ENCODE measurements at regions not wholly inside any gene's neighbourhood (a gene's known extent, or its start where the extent isn't known, plus 50 kb on each side); places are given as distances from the start of the nearest gene placed in this dataset.

DNA sequence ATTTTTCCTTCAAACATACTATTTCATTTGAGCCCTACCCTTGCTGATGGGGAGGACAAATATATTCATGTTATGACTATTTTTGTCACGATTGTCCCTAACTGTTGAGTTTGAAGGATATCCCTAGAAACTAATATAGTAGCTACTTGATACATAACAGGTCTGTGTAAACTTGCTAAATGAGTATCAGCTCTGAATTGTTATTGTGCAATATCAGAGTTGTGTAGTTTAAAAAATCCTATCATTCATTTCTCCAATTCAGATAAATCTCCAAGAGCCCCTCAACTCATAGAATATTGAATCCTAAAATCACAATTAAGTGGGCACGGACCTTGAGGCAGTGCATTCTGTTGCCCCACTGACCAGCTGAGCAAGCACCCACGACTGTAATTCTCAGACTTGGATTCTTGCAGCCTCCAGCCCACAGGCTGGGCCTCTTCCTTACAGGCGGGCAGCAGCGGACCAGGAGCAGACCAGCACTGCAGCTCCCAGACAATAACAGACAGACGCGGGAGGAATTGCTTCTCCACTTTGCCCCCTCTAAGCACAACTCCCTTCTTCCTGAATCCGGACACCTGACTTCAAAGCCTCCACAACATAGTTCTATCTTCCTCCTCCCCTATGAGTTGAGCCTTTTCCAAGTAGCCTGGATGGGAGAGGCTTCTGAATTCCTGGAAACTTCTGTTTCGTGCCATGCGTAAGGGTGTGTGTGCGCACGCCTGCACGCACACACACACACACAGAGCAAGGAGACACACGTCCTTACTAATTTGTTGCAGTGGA is 337.6 kb upstream of the ARGLU1 start:
- no peak for DNase-seq

DNA sequence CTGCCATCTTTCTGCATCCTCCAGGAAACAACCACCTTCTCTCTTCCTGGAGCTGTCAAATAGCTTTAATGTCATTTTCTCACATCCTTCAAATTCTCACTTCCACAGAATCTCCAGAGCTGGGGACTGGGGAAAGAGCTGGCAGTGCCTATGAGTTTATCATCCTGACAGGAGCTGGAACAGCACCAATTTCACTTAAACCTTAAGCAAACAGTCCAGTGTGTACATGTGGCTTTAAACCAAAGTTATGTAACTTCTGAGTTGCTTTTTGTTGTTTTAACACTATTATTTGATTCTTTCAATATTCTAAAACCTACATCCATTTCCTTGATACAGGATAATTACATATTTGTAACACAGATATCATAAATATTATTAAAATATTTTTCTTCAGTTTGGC is 331.5 kb upstream of the ARGLU1 start:
- DNase-seq: no peak

DNA sequence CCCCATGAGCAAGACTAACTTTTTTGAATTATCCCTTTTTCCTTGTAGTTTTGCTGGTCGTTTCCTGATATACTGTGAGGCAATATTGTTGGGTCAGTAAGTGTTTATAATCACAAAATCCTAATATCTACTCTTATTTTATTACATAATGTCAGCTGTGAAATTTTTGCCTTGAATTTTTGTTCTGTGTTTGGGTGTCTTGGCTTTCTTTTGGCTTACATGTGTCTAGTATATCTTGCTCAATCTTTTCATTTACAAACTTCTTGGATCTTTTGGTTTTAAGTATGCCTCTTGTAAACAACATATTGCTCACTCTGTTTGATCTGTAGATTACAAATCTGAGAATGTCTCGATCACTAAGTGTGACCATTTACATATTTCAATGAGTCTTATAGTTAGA is 330.3 kb upstream of the ARGLU1 start:
- DNase-seq: no peak

DNA sequence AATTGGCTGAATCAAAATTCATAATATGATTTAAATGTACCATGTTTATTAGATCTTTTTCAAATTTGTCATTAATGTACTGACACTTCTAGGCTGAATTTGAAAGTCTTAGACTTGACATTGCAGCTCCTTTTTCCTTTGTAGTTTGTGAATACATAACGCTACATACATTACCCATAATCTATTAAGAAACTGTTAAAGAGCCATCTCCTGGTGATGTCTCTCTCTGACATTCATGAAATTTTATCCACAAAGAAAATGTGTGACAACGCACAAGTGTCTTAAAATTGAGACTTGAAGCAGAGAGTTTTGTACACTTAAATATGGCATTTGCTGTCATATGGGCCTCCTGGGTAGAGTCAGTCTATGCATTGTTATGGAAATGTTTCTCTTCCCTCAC is 320.2 kb upstream of the ARGLU1 start:
- DNase-seq: no peak

DNA sequence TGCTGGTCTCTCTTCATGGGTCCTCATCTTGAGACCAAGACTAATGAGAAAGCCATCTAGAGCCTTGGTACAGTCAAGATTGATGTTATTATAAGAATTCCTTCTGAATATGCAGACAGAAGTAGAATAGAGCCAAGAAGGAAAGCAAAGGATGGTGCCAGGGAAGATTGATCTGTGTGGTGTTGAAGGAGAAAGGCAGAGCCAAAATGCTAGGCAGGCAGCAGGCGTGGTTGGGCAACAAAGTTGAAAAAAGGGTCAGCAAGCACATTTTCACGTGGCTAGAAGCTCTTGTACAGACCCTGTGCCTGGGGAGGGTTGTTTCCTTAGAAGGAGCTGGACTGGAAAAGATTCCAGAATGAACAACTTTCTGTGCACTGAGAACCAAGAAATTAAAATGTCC is 319.7 kb upstream of the ARGLU1 start:
- no peak for DNase-seq

DNA sequence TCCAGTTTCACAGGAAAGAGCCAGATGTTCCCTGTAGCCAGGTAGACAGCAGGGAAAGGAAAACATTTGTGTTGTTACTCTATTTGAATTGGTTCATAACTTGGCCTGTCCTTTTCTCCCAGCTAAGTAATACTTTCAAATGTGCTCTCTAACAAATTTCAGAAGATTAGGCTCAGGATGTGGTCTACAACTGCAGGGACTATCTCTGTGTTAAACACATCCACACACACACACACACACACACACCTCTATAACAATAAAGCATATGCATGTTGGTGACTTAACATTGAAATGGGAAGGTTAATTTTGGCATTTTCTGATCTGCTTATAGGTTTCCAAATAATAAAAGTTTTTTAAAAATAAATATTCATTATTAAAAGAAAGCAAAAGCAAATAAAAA is 316.0 kb upstream of the ARGLU1 start:
- no peak for DNase-seq

DNA sequence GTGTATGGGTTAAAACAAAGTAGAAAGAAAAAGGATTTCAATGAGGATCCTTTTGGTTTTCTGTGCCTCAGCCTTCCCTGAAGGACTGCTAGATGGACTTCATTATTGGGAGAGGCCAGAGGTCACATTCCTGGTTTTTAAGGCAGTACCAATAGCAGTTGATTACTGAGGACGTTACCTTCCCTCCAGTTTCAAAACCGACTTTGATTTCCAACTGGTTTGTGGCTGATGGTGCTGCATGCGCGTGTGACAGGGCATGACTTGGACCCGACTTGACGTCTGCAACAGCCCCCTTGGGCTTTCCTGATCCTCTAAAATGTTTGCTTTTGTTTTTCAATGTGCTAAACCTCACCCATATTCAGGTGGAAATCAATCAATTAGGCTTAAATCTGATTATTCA is 314.3 kb upstream of the ARGLU1 start:
- DNase-seq: no peak

DNA sequence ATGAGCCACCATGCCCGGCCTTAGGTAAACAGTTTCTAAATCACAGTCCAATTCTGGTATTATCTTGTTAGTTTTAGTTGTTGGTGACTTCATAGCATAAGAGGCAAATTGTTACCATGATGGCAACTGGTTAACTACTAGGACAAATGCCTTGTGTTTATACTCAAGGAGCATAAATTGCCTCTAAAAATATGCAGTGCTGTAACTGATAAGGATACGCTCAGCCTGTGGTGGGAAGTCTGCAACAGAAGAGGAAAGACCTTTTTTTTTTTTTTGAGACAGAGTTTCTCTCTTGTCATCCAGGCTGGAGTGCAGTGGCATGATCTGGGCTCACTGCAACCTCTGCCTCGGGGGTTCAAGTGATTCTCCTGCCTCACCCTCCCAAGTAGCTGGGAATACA is 311.9 kb upstream of the ARGLU1 start:
- DNase-seq: no peak

DNA sequence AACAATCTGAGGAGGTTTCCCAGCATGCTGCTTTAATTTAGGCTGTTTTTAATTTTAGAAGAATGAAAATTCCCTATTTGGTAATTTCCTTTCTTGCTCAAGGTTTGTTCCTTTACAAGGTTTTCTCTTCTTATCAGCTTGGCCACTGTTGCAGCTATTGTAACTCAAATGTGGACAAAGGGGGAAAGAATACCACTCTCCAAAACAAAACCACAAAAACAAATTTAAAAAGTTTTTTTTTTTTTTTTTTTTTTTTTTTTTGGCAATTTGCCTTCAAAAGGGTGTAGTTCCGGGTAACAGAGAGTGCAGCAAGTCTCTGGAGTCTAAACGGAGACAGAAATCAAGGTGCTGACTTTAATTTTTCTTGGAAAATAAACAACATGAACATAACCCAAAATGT is 306.4 kb upstream of the ARGLU1 start:
- no peak for DNase-seq

DNA sequence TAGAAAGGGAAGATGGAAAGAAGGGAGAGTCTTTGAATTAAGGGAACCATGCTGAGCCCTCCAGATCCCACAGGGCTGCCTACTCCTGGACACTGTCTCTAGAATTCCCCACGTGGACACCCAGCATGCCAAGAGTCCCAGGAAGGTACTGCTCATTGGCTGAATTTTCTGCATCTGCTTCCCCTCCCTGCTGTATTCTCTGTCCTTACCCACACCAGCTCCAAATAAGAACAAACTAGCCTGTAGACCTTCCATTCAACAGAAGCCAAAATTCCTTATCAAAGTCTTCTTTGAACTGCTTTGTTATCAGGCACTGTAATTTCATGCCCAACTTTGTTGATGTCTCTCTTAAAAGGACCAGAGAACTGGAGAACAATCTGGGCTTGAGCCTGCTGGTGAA is 305.9 kb upstream of the ARGLU1 start:
- DNase-seq: no peak

DNA sequence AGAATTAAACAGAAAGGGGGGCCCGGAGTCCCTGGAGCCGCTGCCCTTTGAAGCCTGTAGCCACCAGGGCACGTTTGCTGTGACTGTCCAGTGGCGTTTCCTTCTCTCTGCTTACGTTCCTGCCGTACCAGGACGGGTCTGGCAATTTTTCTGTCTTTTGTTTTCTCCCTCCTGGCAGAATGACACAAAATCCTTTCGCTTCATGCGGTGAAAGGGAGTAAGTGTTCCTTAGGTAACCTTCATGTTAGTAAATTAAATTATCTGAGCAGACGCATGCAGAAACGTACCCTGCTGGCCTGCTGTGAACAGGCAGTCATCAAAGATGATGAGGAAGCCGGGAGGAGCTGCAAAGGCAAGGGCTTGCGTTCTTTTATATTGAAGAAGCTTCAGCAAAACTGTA is 299.3 kb upstream of the ARGLU1 start:
- DNase-seq: no peak

DNA sequence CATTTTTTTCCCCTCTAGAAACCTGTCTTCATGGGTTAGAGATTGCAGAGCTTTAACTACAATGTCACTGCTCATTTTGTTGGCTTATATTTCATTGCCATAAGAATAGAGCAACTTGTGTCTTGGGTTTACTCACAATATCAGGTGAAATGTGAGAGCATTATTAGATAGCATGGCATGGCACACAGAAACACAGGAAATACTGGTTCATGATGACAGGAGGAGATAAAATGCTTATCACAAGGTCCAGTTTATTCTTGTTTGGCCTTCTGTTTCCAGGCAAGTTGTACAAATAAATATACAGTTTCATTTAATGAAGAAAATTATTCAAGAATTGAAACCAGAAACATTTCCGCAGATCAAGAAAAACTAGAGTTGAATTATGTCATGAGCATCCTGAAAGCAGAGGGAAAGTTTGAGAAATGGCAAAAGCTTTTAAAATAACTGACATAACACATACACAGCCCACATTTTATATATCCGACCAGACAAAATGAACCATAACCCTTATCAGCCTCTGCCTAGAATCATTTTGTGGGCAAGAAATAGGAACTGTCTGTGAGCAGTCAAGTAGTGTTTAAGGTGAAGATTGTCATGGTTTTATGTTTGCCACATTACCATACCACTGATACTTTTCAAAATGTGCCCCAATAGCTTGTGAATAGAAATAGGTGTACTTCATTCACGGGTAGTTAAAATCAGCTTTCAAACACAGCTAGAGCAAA is 297.9 kb upstream of the ARGLU1 start:
- no peak for DNase-seq

DNA sequence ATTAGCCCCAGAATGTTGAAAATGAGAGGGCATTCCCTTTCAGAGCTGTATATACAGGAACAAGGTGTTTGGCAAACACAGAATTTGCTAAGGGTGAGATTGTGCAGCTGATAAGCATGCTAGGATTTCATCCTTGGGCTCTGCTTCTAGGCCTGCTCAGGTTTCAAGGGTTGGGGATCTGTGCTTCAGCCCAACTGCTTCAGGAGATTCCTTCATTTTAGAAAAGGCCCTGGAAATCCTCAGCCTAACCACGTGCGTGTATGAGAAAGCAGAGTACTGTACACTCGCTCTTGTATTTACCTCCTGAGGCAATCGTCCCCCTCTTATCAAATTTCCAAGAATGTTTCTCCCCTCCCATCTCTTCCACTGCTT is 291.6 kb upstream of the ARGLU1 start:
- no peak for DNase-seq

DNA sequence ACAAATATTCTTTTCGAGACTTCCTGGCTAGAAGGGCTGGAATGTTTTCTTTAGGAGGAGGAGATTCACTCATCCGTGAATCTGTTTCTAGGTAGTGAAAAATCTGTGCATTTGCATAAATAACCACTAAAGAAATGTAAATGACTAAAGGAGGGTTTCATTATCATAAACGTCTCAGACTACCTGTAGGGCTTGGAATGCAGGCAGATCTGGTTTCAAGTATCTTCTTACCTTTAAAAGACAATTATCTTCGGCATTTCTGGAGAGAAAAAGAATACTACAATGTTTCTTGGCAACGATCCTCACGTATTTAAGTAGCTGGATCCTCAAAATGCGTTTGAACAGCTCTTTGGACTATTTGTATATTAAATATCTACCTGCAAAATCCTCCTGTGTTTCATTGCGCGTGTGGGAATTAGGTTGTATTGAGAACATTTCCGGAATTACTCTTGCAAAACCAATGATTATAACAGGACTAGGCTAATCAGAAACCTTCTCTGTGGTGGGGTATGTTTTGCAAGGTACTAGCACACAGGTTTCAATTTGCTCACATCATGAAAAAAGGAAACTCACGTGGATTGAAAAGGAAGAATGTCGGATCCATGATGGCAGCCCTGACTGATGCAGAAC is 291.1 kb upstream of the ARGLU1 start:
- no peak for DNase-seq

DNA sequence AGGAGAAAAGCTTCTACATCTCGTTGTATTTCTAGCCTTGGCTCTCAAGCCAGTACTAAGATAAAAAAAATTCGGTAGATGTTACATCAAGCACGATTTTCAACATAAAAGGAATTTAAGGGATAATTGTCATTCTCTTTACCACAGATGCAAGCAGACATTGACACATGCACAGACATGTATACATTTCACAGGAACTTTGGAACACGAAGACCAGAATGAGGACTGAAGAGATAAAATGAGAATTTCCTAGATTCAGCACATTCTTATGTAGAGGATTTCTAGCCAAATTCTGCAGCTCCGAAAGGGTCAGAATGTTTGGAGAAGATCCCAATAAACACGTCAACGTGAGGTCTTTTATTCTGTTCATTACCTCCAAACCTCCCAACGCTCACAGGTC is 284.5 kb upstream of the ARGLU1 start:
- no peak for DNase-seq

DNA sequence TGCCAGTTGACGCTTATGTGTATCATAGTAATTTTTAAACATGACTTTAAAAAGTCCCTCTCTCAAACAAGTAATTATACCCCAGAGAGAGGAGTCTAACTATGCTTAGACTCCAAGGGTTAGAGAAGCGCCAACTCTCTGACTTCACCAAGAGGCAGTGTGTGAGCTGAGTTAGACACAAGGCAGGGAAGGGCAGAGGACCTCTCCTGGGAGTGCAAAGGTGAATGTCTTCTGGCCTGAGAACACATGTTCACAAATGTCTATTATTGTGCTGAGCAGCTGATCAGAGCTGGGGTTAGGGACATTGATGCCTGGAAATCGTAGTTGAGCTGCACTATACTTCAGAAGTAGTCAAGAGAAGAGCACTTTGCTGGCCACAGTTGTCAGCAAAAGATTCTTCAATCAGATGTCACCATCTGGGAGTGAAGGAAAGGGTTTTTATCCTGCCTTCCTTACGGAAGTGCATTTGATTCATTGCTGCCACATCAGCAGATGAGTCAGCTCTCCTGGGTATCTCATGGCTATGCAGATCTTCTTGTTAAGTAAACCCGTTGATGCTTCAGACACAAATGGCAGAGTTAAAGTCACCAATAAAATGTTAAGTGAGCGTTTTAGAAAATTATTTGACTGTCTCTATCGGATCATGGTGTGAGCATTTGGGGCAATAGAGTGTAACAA is 283.2 kb upstream of the ARGLU1 start:
- DNase-seq: no peak

DNA sequence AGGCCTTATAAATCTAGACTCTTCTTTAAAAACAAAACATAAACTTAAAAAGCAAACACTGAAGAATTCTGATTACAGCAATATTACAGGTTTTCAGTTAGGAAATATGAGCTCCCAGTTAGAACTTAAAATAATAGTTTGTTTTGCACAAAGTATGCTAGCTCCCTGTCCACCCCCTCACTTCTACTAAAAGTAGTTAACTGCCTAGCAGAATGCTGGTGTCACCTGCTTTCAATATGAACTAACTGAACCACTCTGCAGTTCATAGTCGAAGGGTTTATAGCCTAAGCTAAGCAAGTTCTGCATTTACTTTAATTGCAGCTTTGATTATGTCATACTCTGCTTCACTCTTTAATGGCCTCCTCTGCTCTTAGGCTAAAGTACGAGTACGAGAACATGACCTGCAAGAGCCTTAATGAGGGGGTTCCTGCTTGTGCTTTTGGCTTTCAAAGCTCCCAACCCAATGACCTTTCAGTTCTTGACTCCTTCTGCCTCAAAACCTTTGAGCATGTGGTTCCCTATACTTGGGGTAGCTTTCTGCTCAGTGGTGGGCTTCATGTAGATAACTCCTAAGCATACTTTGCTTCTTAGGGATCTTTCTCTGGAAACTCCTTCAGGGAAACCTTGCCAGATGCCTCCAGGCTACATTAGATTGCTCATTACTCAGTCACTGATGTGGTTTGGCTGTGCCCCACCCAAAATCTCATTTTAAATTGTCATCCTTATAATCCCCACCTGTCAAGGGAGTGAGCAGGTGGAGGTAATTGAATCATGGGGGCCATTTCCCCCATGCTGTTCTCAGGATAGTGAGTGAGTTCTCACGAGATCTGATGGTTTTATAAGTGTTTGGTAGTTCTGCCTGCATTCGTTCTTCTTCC is 278.9 kb upstream of the ARGLU1 start:
- DNase-seq: no peak

DNA sequence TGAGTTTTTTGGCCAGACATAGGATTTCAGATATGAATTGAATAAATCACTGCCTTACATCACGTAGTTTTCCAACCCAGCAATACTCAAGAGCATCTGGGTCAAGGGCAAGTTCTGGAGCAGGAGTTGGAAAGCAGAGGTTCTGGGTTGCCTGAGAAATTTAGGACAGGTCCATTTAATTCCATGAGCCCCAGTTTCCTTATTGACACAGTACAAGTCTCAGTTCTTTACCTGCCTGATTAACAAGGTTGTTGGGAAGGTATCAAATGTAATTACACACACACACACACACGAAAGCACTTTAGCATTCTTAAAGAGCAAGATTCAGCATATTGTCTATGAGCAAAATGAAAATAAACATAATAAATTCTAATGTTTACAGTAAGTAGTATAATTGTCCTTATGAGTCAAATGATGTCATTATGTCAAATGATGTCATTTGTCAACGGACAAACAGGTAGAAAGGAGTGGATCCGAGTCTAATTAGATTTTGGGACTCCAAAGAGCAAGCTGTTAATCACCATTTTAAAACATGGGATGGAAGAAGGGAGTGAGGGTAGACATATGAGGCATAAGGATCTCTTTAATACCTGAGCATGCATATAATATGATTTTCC is 268.4 kb upstream of the ARGLU1 start:
- no peak for DNase-seq

DNA sequence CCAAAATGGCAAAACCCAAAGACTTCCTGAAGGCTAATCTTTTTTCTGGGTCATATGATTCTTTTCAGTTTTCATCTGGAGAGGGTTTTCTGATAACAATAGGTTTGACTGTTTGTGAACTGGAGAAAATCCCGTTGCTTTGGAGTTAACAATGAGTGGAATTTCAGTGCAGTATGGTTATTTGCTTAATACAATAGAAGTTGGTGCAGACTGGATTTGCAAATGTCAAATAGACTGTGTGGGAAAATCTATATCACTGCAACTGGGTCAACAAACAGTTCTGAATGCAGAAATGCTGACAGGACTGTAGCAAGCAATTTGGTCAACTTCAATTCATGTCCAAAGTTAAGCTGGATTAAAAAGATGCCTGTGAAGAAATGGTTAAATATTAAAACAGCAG is 267.5 kb upstream of the ARGLU1 start:
- no peak for DNase-seq

DNA sequence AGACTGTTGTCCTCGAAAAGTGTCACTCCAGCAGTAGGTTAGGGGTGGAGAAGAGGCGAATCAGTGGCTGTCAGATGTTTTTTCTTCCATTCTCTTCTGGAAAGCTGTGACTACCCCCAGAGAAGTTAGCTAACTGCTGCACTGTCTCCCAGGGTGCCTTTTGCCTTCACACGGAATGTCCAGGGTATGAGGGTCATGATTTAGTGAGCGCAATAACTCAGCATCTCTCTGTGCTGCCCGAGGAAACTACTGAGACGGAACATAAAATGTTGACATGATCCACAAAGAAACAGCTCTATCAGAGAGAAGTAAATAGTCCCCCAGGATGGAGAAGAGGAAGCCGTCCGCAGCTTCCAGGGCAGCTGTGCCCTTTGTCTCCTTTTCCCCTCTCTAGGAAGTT is 254.0 kb upstream of the ARGLU1 start:
- no peak for DNase-seq

DNA sequence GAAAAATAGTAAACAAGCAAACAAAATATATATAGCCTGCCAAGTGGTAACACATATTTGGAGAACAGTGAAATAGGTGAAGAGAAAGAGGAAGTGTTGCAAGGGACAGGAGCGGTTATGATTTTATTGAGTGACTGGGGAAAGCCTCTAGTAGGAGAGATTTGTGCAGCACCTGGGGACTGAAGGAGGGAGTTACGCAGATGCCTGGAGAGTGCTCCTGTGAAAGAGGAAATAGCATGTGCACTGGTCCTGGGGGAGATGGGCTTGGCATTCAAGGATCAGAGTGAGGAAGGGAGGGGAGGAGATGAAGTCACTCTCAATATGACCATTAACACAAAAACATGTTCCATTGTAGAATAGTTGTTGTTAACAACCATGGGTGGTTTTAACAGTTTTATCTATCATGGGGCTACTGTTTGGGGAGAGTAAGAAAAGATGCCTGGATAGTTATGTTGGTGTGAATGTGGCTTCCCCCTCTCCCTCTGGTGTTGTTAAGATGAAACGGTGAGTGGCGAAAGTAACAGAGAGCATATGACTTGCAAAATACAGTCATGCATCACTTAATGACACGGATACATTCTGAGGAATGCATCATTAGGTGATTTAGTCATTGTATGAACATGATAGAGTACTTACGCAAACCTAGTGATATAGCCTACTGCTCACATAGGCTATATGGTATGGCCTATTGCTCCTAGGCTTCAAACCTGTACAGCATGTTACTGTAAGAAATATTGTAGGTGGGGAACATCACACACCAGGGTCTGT is 251.7 kb upstream of the ARGLU1 start:
- no peak for DNase-seq

DNA sequence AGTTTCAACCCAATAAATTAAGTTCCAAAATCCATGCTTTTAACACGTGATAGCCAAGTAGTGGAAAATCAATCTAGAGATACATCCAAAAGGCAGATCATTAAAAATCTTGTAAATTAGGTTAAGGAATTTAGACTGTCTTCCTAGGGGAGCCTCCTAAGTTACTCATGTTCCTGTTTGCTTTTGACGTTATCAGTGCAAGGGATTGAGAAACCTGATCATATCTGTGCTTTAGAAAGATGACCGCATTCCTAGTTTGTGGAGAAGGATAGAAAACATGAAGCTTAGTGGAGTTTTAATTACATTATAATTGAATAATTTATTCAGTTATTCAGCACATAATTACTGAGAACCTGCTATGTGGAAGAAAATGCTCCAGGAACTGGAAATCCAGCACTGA is 251.0 kb upstream of the ARGLU1 start:
- DNase-seq: no peak
